ENCODE measurements at regions not wholly inside any gene's neighbourhood (a gene's known extent, or its start where the extent isn't known, plus 50 kb on each side); places are given as distances from the start of the nearest gene placed in this dataset.
"Not testable (repeated sequence)": the region's sequence is repeated elsewhere in the genome, so short reads cannot be mapped to it uniquely, and the experiment has no call there.

DNA sequence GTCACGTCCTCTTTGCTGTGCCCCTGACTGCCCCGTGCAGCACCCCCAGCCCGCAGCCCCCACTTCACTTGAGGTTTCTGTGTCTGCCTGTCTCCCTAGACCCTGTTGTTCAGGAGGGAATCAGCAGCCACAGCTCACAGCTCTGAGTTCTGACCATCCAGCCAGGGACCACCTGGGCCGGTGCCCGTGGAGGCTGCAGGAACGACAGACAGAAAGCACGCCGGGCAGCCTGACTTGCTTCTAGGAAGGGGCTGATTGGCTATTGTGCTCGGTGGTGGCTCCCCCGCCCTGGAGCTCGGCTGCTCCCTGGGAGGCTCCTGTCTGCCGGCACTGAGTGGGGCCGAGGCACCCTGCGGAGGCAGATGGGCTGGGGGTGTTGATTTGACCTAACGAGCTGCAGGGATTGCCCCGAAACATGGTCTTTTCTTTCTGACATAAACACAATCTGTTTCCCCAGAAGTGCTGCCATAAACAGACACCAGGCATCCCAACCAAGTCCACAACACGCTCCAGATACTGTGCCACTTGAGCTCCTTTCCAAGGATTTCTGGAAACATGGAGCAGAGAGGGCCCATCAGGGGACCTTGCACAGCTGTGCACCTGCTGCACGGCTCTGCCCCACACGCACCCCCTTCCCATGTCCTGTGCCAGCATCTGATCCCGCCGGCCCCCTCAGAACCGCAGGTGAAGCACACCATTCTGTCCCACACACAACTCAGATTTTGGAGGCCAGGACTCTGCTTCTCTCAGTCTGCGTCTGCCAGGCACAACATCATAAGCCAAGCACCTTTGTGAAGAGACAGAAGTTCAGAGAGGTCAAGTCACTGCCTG is 855.9 kb downstream of the TBC1D22A start:
- DNase-seq (ENCODE audit: low read depth, low spot score) = no peak

- no peak for DNase-seq (ENCODE audit: low read depth, low spot score)
These were observed 854.7 kb downstream of the TBC1D22A start for GRCh38 chr22:47617186-47617585.

- DNase-seq (ENCODE audit: low read depth, low spot score) = no peak
These were observed 854.1 kb downstream of the TBC1D22A start for GRCh38 chr22:47616396-47617020.

DNA sequence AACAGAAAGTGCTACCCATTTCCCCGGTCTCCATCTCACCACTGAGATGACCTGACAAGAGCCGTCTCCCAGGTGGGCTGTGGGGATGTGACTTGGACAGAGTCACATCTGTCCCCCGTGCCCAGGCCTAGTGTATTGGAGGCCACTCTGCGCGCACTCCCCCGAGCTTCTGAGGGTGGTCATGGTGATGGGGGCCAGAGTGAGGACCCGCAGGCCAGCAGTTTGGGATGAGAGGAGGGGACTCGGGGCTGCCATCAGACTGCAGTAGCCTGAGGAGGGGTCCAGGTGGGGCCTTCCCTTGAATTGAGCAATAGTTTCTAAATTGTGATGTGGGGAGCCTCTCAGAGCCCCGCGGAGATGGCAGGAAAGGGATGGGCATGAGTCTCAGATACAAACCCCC is 852.6 kb downstream of the TBC1D22A start:
- no peak for DNase-seq (ENCODE audit: low read depth, low spot score)

GRCh38 chr22:47613606-47614350 is 851.3 kb downstream of the TBC1D22A start:
- no peak for DNase-seq (ENCODE audit: low read depth, low spot score)

GRCh38 chr22:47613181-47613580 is 850.7 kb downstream of the TBC1D22A start:
- not testable (repeated sequence) for DNase-seq (ENCODE audit: low read depth, low spot score)

GRCh38 chr22:47612311-47612910 is 850.0 kb downstream of the TBC1D22A start:
- DNase-seq (ENCODE audit: low read depth, low spot score) = no peak

GRCh38 chr22:47610764-47611163 is 848.3 kb downstream of the TBC1D22A start:
- DNase-seq (ENCODE audit: low read depth, low spot score) = no peak

DNA sequence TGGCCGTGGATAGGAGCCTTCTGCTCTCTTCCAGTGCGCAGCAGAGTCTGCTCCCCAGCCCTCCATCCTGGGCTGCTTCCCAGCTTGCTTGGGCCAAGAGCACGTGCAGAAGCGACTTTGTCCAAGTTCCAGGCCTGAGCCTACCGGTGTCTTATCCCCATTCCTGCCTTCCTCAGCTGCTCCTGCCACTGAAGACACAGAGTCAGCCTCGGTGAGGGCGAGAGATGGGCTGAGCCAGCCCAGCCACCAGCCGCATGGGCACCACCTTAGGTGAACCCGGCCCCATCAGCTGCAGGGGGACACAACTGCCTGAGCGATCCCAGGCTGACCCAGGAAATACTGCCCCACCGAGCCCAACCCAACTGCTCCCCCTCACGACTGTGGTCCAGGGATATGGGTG is 847.8 kb downstream of the TBC1D22A start:
- no peak for DNase-seq (ENCODE audit: low read depth, low spot score)

DNA sequence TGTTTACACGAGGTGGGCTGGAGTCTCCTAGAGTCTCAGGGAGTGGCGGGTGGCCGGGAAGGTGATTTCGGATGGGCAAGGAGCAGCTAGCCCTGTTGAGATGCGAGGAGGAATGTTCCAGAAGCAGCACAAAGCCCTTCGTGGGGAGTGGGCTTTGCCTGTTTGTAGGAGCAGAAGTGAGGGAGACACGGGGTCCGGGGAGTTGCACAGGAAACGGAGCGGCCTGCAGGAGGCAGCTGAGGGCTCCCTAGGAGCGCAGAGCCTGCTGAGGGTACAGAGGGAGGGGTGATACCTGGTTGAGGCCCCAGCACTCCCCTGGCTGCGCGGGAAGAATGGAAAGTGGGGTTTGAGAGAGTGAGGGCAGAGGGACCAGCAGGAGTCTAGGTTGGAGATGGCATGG is 847.2 kb downstream of the TBC1D22A start:
- no peak for DNase-seq (ENCODE audit: low read depth, low spot score)

GRCh38 chr22:47608421-47608820 is 846.0 kb downstream of the TBC1D22A start:
- no peak for DNase-seq (ENCODE audit: low read depth, low spot score)

DNA sequence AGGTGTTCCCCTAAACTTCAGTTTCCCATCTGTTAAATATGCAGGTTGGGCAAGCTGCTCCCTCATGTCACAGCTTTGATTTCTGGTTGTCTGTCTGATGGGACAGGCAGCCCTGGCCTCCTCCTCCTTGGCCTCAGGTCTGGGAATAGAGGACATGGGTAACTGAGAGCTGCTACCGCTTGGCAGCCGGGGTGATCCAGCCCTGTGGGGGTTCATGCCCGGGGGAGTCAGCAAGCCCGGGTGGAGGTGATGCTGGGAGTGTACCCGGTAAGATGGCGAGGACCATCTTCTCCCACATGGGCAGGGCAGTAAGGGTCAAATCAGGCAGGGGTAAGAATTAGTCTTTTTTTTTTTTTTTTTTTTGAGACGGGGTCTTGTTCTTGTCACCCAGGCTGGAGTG is 845.0 kb downstream of the TBC1D22A start:
- no peak for DNase-seq (ENCODE audit: low read depth, low spot score)

GRCh38 chr22:47606426-47606825 is 844.0 kb downstream of the TBC1D22A start:
- no peak for DNase-seq (ENCODE audit: low read depth, low spot score)

DNA sequence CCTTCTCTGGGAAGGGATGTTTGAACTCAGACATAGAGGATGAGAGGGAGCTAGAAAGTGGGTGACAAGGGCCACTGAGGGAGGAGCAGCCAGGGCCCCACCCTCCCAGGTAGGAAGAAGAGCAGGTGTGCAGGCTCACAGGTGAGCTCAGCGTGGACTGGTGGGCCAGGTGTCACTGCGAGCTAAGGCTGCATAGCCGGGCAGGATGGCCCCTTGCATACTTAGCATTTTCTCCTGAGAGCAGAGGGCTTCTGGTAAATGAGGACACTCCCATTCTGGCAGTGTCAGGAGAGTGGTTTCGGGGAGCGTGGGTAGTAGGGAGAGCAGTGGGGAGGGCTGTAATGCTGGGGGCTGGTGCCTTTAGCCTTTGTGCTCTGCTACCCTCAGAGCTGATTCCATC is 843.4 kb downstream of the TBC1D22A start:
- no peak for DNase-seq (ENCODE audit: low read depth, low spot score)

DNA sequence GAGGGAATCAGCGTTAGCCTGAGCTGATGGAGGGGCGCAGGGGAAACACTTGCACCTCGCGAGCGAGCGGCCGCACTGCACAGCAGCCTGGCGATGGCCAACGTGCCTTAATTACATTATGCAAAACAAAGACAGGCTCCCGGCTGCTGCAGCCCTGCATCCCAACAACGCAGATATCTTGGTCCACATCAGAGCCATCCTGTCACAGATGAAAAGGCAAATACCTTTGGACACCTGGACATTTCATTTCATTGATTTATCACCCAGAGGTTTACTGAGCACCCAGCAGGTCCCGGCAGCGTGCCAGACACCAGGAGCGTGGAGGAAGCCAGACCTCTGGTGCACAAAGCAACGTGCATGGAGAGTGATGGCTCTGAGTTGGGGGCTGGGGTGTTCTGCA is 843.0 kb downstream of the TBC1D22A start:
- no peak for DNase-seq (ENCODE audit: low read depth, low spot score)

GRCh38 chr22:47604563-47604962 is 842.1 kb downstream of the TBC1D22A start:
- no peak for DNase-seq (ENCODE audit: low read depth, low spot score)

GRCh38 chr22:47602732-47603131 is 840.3 kb downstream of the TBC1D22A start:
- no peak for DNase-seq (ENCODE audit: low read depth, low spot score)

- no peak for DNase-seq (ENCODE audit: low read depth, low spot score)
These were observed 839.2 kb downstream of the TBC1D22A start for GRCh38 chr22:47601666-47602065.

- no peak for DNase-seq (ENCODE audit: low read depth, low spot score)
These were observed 838.6 kb downstream of the TBC1D22A start for GRCh38 chr22:47600791-47601625.

- no peak for DNase-seq (ENCODE audit: low read depth, low spot score)
These were observed 837.8 kb downstream of the TBC1D22A start for GRCh38 chr22:47600281-47600680.

- DNase-seq (ENCODE audit: low read depth, low spot score) = no peak
These were observed 837.3 kb downstream of the TBC1D22A start for GRCh38 chr22:47599753-47600152.
